ENCODE measurements at regions not wholly inside any gene's neighbourhood (a gene's known extent, or its start where the extent isn't known, plus 50 kb on each side); places are given as distances from the start of the nearest gene placed in this dataset.

- DNase-seq, result no peak
These were observed 273.5 kb upstream of the HDAC4 start for GRCh38 chr2:239674101-239674980.

- DNase-seq, result no peak
These were observed 272.8 kb upstream of the HDAC4 start for GRCh38 chr2:239673641-239674040.

- DNase-seq, result no peak
These were observed 271.4 kb upstream of the HDAC4 start for GRCh38 chr2:239671916-239672849.

GRCh38 chr2:239671471-239671870, 270.7 kb upstream of the HDAC4 start:
- no peak for DNase-seq

- DNase-seq, result no peak
These were observed 269.8 kb upstream of the HDAC4 start for GRCh38 chr2:239670463-239671120.

GRCh38 chr2:239669899-239670460, 269.2 kb upstream of the HDAC4 start:
- no peak for DNase-seq

GRCh38 chr2:239669181-239669898, 268.5 kb upstream of the HDAC4 start:
- no peak for DNase-seq

- DNase-seq, result no peak
These were observed 267.8 kb upstream of the HDAC4 start for GRCh38 chr2:239668651-239669050.

- DNase-seq, result no peak
These were observed 267.2 kb upstream of the HDAC4 start for GRCh38 chr2:239668042-239668441.

- no peak for DNase-seq
These were observed 266.7 kb upstream of the HDAC4 start for GRCh38 chr2:239667431-239667985.

GRCh38 chr2:239666855-239667376, 266.1 kb upstream of the HDAC4 start:
- DNase-seq, result no peak

- no peak for DNase-seq
These were observed 265.4 kb upstream of the HDAC4 start for GRCh38 chr2:239666053-239666854.

- DNase-seq, result no peak
These were observed 263.5 kb upstream of the HDAC4 start for GRCh38 chr2:239664216-239664810.

- DNase-seq, result no peak
These were observed 262.6 kb upstream of the HDAC4 start for GRCh38 chr2:239663364-239663924.

- DNase-seq, result no peak
These were observed 261.7 kb upstream of the HDAC4 start for GRCh38 chr2:239662413-239663120.

- no peak for DNase-seq
These were observed 260.8 kb upstream of the HDAC4 start for GRCh38 chr2:239661334-239662312.

All from right lung (tissue), 2 donors.